ENCODE measurements at regions not wholly inside any gene's neighbourhood (a gene's known extent, or its start where the extent isn't known, plus 50 kb on each side); places are given as distances from the start of the nearest gene placed in this dataset.

DNA sequence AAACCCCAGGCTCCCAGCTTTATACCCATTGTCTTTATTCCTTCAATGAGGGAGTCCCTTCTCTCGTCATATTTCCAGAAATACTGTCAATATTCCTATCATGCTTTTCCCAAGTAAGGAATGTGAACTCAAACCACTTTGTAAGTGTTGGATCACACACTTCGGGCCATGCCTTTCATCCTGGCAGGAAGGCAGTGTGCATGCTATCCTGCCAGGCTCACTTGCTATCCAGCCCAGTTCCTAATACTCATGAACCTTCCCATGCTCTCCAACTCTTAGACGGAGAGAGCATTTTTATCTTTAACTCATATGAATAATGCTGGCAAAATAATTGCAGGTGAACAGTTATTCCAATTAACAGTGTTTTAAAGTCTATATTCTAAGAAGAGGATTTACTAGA, 639.9 kb upstream of the ACO1 start:
- H2AFZ ChIP-seq (replicated peaks; ENCODE audit: low read length, poor library complexity) = no peak overlapping the region
- TF ChIP-seq POLR2A (IDR thresholded peaks at IDR 0.05; ENCODE audit: low read depth, low read length) (no peak), NFE2L2 (IDR thresholded peaks at IDR 0.05; ENCODE audit: low read depth, low read length) (no peak), CTCF (conservative IDR thresholded peaks at IDR 0.05; ENCODE audit: low read depth, low read length) (no peak), RCOR1 (IDR thresholded peaks at IDR 0.05; ENCODE audit: insufficient replicate concordance, low read length) (no peak), MXI1 (IDR thresholded peaks at IDR 0.05; ENCODE audit: borderline replicate concordance, low read depth, low read length) (no peak), BHLHE40 (IDR thresholded peaks at IDR 0.05; ENCODE audit: low read depth, low read length) (no peak), ELK1 (IDR thresholded peaks at IDR 0.05; ENCODE audit: borderline replicate concordance, low read depth, low read length) (no peak), CHD1 (IDR thresholded peaks at IDR 0.05; ENCODE audit: low read depth, low read length) (no peak), MAZ (IDR thresholded peaks at IDR 0.05; ENCODE audit: borderline replicate concordance, low read depth, low read length) (no peak)
- H3K9me3 ChIP-seq (ENCODE audit: control insufficient read depth, insufficient read depth, low read length) = no peaks in the 10 kb centered on the region; the same call in 1 of the 2 replicates
- no peaks in the 10 kb centered on the region for H3K79me1 ChIP-seq (ENCODE audit: low read depth in 1 of 2, low read length in 2 of 2)
- H3K4ac ChIP-seq (ENCODE audit: low read depth, low read length) = no peak overlapping the region
- no CpG with 5 or more reads among the region's 3 CpGs for WGBS, 2 experiments (ENCODE audit: extremely low coverage in 2 of 2, insufficient read length in 1 of 2)
- H2BK20ac ChIP-seq (ENCODE audit: low read depth, low read length) = no peak overlapping the region
- no peaks in the 10 kb centered on the region for H3K27me3 ChIP-seq (ENCODE audit: control insufficient read depth, insufficient read depth, low read length)
- no peak overlapping the region for H3K56ac ChIP-seq (ENCODE audit: extremely low read depth, insufficient read depth, low read length)
- H3K9ac ChIP-seq (ENCODE audit: low read depth, low read length) = no peak overlapping the region
- H2AK5ac ChIP-seq (ENCODE audit: low read depth, low read length) = no peak overlapping the region
- H3K27ac ChIP-seq (ENCODE audit: insufficient read depth, low read length) = no peak overlapping the region
- H4K8ac ChIP-seq (ENCODE audit: low read depth in 2 of 2, low read length in 2 of 2) = no peak overlapping the region
- CTCF ChIA-PET = no interaction called here
- no peak overlapping the region for H3K14ac ChIP-seq (replicated peaks; ENCODE audit: low read depth, low read length)
- H3K4me1 ChIP-seq (ENCODE audit: control insufficient read depth, insufficient read depth, low read length) = no peaks in the 10 kb centered on the region
- POLR2A ChIA-PET (ENCODE audit: unreplicated experiment) = no interaction called here
- H3K4me3 ChIP-seq (ENCODE audit: insufficient read depth, low read depth, low read length) = no peak overlapping the region
- dilution Hi-C loops (cut with HindIII; ENCODE audit: low sequenced_read_pairs, unreplicated experiment) = no loop called here
- no peak overlapping the region for H4K91ac ChIP-seq (ENCODE audit: insufficient read depth, low read depth, low read length)
- H3K36me3 ChIP-seq (ENCODE audit: control insufficient read depth, insufficient read depth, low read length) = no peaks in the 10 kb centered on the region
- no peak overlapping the region for H2AK9ac ChIP-seq (replicated peaks; ENCODE audit: low read depth, low read length, poor library complexity)
- H2BK120ac ChIP-seq (ENCODE audit: low read depth, low read length) = no peak overlapping the region
- H3K18ac ChIP-seq (ENCODE audit: low read depth, low read length) = no peak overlapping the region
- H3K4me2 ChIP-seq (ENCODE audit: low read depth, low read length) = no peak overlapping the region
- BruUV-seq (replicated peaks) = no TSS peak
- no peaks in the 10 kb centered on the region for H3K9me1 ChIP-seq (ENCODE audit: insufficient read depth, low read length)
- H2BK15ac ChIP-seq (ENCODE audit: low read depth, low read length) = no peak overlapping the region
- H3K23ac ChIP-seq (ENCODE audit: low read depth, low read length) = no peak overlapping the region
- ATAC-seq (ENCODE audit: low read depth) (no peak), DNase-seq (no peak)
- intact Hi-C loops (cut with micrococcal nuclease) = no loop called here
- H4K5ac ChIP-seq (ENCODE audit: low read depth, low read length) = no peak overlapping the region
- H4K20me1 ChIP-seq (ENCODE audit: insufficient read depth, low read length) = no peaks in the 10 kb centered on the region
- no peak overlapping the region for H2BK5ac ChIP-seq (ENCODE audit: low read depth, low read length, poor library complexity, severe bottlenecking)
- in situ Hi-C loops (cut with MboI; ENCODE audit: low sequenced_read_pairs) = no loop called here
